ENCODE measurements at regions not wholly inside any gene's neighbourhood (a gene's known extent, or its start where the extent isn't known, plus 50 kb on each side); places are given as distances from the start of the nearest gene placed in this dataset.
A peak's percentile ranks its signal among the peaks of the same experiment; 100 is the strongest.

GRCh38 chrX:39168609-39169008 is 367.4 kb downstream of the MID1IP1 start:
- H3K4me3 ChIP-seq (ENCODE audit: low read depth, low read length) = no peak overlapping the region
- DNase-seq (ENCODE audit: low read depth) = no peak
- TF ChIP-seq, protein P1, sequence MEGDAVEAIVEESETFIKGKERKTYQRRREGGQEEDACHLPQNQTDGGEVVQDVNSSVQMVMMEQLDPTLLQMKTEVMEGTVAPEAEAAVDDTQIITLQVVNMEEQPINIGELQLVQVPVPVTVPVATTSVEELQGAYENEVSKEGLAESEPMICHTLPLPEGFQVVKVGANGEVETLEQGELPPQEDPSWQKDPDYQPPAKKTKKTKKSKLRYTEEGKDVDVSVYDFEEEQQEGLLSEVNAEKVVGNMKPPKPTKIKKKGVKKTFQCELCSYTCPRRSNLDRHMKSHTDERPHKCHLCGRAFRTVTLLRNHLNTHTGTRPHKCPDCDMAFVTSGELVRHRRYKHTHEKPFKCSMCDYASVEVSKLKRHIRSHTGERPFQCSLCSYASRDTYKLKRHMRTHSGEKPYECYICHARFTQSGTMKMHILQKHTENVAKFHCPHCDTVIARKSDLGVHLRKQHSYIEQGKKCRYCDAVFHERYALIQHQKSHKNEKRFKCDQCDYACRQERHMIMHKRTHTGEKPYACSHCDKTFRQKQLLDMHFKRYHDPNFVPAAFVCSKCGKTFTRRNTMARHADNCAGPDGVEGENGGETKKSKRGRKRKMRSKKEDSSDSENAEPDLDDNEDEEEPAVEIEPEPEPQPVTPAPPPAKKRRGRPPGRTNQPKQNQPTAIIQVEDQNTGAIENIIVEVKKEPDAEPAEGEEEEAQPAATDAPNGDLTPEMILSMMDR (conservative IDR thresholded peaks at IDR 0.05; ENCODE audit: low read depth, low read length) = no peak

GRCh38 chrX:39169976-39170375 is 368.7 kb downstream of the MID1IP1 start:
- no peak for DNase-seq (ENCODE audit: low read depth)
- TF ChIP-seq, protein P1 (conservative IDR thresholded peaks at IDR 0.05; ENCODE audit: low read depth, low read length) = no peak
- H3K4me3 ChIP-seq (ENCODE audit: low read depth, low read length) = no peak overlapping the region

DNA sequence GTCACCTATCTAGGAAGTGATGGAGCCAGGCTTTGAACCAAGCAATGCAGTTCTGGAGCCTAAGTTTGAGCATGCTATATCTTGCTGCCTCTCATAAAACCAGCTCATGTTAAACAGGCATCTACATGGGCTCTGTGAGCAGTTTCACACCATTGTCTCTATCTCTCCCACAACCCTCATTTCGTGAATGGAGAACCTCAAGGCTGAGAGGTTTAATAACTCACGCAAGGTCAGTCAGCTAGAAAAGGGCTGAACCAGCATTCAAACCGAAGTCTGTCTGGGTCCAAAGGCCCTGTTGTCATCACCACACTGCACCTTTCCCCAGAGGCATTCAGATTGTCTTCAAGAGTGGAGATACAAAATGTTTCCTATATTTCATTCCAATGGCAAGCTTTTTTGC is 369.2 kb downstream of the MID1IP1 start:
- H3K4me3 ChIP-seq (ENCODE audit: low read depth, low read length) = no peak overlapping the region
- DNase-seq (ENCODE audit: low read depth) = no peak
- TF ChIP-seq, protein P1 (conservative IDR thresholded peaks at IDR 0.05; ENCODE audit: low read depth, low read length) = no peak

DNA sequence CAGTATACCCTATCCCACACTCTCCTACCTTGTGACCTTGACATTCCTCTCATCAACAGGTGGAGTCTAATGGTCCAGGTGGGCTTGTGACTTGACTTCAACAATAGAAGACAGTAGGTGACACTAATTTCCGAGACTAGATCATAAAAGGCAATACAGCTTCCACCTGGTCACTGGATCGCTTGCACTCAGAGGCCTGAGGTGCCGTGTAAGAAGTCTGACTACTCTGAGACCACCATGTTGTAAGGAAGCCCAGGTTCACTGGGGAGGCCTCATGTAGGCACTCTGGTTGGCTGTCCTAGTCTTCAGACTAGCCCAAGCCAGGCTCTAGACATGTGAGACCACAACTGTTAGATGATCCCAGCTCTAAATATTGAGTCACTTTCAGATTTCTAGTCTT is 370.4 kb downstream of the MID1IP1 start:
- TF ChIP-seq, protein P1 (conservative IDR thresholded peaks at IDR 0.05; ENCODE audit: low read depth, low read length) = no peak

GRCh38 chrX:39174241-39174771 is 373.0 kb downstream of the MID1IP1 start:
- no peak for DNase-seq (ENCODE audit: low read depth)
- H3K4me3 ChIP-seq (ENCODE audit: low read depth, low read length) = no peak overlapping the region
- TF ChIP-seq, protein P1 (conservative IDR thresholded peaks at IDR 0.05; ENCODE audit: low read depth, low read length) = no peak

More for the DNA sequence above, 370.4 kb downstream of the MID1IP1 start:
- no peak for DNase-seq (ENCODE audit: low read depth)
- no peak overlapping the region for H3K4me3 ChIP-seq (ENCODE audit: low read depth, low read length)

DNA sequence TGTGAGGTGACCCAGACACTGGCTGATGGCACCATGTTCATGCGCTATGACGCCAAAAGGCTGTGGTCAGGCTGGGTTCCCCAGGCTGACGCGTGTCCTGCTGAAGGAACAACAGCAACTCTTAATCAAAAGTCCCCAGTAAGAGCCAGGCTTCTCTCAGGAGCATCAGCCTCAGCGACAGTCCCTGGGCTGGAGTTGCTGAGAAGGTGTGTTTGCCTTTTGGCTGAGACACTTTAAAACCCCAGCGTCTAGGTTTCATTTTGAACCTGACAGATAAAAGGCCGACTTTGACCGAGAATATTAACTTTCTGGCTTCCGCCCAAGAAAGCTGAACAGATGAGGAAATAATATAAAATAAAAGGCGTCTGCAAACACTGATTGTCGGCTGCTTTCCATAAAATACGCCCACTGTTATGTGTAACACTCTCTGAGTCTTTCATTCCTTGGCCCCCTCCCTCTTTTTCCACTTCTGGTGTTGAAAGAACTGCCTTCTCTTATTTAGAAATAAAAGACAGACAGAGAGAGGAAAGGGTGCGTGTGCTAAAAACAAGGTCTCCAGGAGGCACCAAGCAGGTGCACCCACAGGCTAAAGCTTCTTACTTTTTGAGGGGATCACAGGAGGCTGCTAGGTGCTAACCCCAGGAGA is 373.6 kb downstream of the MID1IP1 start:
- no peak overlapping the region for H3K4me3 ChIP-seq (ENCODE audit: low read depth, low read length)

More for the DNA sequence above, 373.6 kb downstream of the MID1IP1 start:
- peak; percentile 2 for DNase-seq (ENCODE audit: low read depth)
- TF ChIP-seq, protein P1 (conservative IDR thresholded peaks at IDR 0.05; ENCODE audit: low read depth, low read length) = no peak

All from choroid plexus epithelial cell (primary cell).